Right renal cortex interstitium (tissue), 3 donors: ENCODE measurements at regions not wholly inside any gene's neighbourhood (a gene's known extent, or its start where the extent isn't known, plus 50 kb on each side); places are given as distances from the start of the nearest gene placed in this dataset.
A peak's percentile ranks its signal among the peaks of the same experiment; 100 is the strongest.

ENCODE experiments used
- DNase-seq, 3 donors: peaks; one replicate each; pipeline ENCODE4 v3.0.0-alpha.2; 2013; ENCODE audit warnings: low read depth in 3 of 3, low spot score in 2 of 3

- no peak for DNase-seq
These were observed 214.9 kb upstream of the RPS6KA3 start for GRCh38 chrX:20481632-20482031.

GRCh38 chrX:20479896-20480295 is 213.2 kb upstream of the RPS6KA3 start:
- DNase-seq = no peak

GRCh38 chrX:20479048-20479447 is 212.3 kb upstream of the RPS6KA3 start:
- no peak for DNase-seq

GRCh38 chrX:20477836-20478524 is 211.3 kb upstream of the RPS6KA3 start:
- no peak for DNase-seq

GRCh38 chrX:20477219-20477618 is 210.5 kb upstream of the RPS6KA3 start:
- no peak for DNase-seq

GRCh38 chrX:20472620-20473258 is 206.0 kb upstream of the RPS6KA3 start:
- DNase-seq = no peak

- DNase-seq = no peak
These were observed 205.4 kb upstream of the RPS6KA3 start for GRCh38 chrX:20472148-20472547.

GRCh38 chrX:20471483-20471882 is 204.8 kb upstream of the RPS6KA3 start:
- no peak for DNase-seq

GRCh38 chrX:20463296-20464075 is 196.8 kb upstream of the RPS6KA3 start:
- DNase-seq = no peak

GRCh38 chrX:20461576-20461975 is 194.9 kb upstream of the RPS6KA3 start:
- DNase-seq = no peak

- no peak for DNase-seq
These were observed 194.3 kb upstream of the RPS6KA3 start for GRCh38 chrX:20461002-20461401.

- no peak for DNase-seq
These were observed 193.0 kb upstream of the RPS6KA3 start for GRCh38 chrX:20459410-20460350.

- no peak for DNase-seq
These were observed 190.3 kb upstream of the RPS6KA3 start for GRCh38 chrX:20456971-20457370.

- no peak for DNase-seq
These were observed 188.3 kb upstream of the RPS6KA3 start for GRCh38 chrX:20455001-20455400.

GRCh38 chrX:20454117-20454516 is 187.4 kb upstream of the RPS6KA3 start:
- DNase-seq = no peak

GRCh38 chrX:20452487-20452886 is 185.8 kb upstream of the RPS6KA3 start:
- DNase-seq = no peak

GRCh38 chrX:20451929-20452328 is 185.2 kb upstream of the RPS6KA3 start:
- DNase-seq = no peak

GRCh38 chrX:20445109-20445508 is 178.4 kb upstream of the RPS6KA3 start:
- DNase-seq = no peak

- DNase-seq = peak; percentile 12 to 27 (median 19)
These were observed 175.9 kb upstream of the RPS6KA3 start for GRCh38 chrX:20442597-20442996.

- DNase-seq = no peak
These were observed 174.4 kb upstream of the RPS6KA3 start for GRCh38 chrX:20441123-20441522.
